ENCODE measurements at regions not wholly inside any gene's neighbourhood (a gene's known extent, or its start where the extent isn't known, plus 50 kb on each side); places are given as distances from the start of the nearest gene placed in this dataset.
"Not testable (repeated sequence)": the region's sequence is repeated elsewhere in the genome, so short reads cannot be mapped to it uniquely, and the experiment has no call there.

GRCh38 chr3:35473956-35474355, 165.4 kb upstream of the ARPP21 start:
- no peak overlapping the region for H4K91ac ChIP-seq (ENCODE audit: low read length)
- no peak for DNase-seq
- no peak overlapping the region for H3K14ac ChIP-seq (ENCODE audit: low read length in 2 of 2)
- H2BK15ac ChIP-seq (ENCODE audit: low read depth, poor library complexity, severe bottlenecking), result no peak overlapping the region
- H3K4me1 ChIP-seq (ENCODE audit: control insufficient read depth, insufficient read depth, low read depth, low read length), result no peaks in the 10 kb centered on the region
- H3K36me3 ChIP-seq (ENCODE audit: control insufficient read depth in 1 of 2, insufficient read depth in 2 of 2, low read depth in 1 of 2, low read length in 2 of 2), result no peaks in the 10 kb centered on the region
- no peak overlapping the region for H4K8ac ChIP-seq (ENCODE audit: low read length)
- no peak overlapping the region for H2BK5ac ChIP-seq (ENCODE audit: low read depth, low read length, poor library complexity, severe bottlenecking)
- no peak overlapping the region for H2AFZ ChIP-seq (ENCODE audit: low read depth, low read length)
- no peak overlapping the region for H2BK120ac ChIP-seq (ENCODE audit: low read depth, low read length)
- H2BK12ac ChIP-seq (ENCODE audit: low read length in 2 of 2), result no peak overlapping the region
- no peaks in the 10 kb centered on the region for H3K27me3 ChIP-seq (ENCODE audit: control insufficient read depth in 1 of 2, insufficient read depth in 1 of 2, low read length in 2 of 2)
- no CpG with 5 or more reads among the region's 1 CpG for WGBS
- H3K23ac ChIP-seq (ENCODE audit: low read length in 2 of 2), result no peak overlapping the region
- H3K4ac ChIP-seq (ENCODE audit: low read depth in 1 of 2, low read length in 2 of 2), result no peak overlapping the region
- no peak overlapping the region for H3K9ac ChIP-seq (ENCODE audit: low read length)
- H3K4me2 ChIP-seq (ENCODE audit: low read length, poor library complexity, severe bottlenecking), result no peak overlapping the region
- H3K79me1 ChIP-seq (replicated peaks; ENCODE audit: low read length, poor library complexity, severe bottlenecking), result no peaks in the 10 kb centered on the region
- no peak overlapping the region for H3K4me3 ChIP-seq (ENCODE audit: insufficient read depth in 1 of 2, low read depth in 1 of 2, low read length in 2 of 2)
- no peak overlapping the region for H2AK5ac ChIP-seq (ENCODE audit: low read length, severe bottlenecking)
- no peak overlapping the region for H3K27ac ChIP-seq (ENCODE audit: low read length, poor library complexity, severe bottlenecking)
- no peak overlapping the region for H3K18ac ChIP-seq (ENCODE audit: low read depth in 1 of 2, low read length in 2 of 2)
- H3K9me3 ChIP-seq (ENCODE audit: control insufficient read depth, low read length), result peaks cover 16% of the 10 kb centered on the region

- H2BK120ac ChIP-seq (ENCODE audit: low read depth, low read length); H4K91ac ChIP-seq (ENCODE audit: low read length); H3K23ac ChIP-seq (ENCODE audit: low read length in 2 of 2); H3K79me1 ChIP-seq (replicated peaks; ENCODE audit: low read length, poor library complexity, severe bottlenecking); H3K4me3 ChIP-seq (ENCODE audit: insufficient read depth in 1 of 2, low read depth in 1 of 2, low read length in 2 of 2); H2AFZ ChIP-seq (ENCODE audit: low read depth, low read length); H3K4me1 ChIP-seq (ENCODE audit: control insufficient read depth, insufficient read depth, low read depth, low read length); H3K27ac ChIP-seq (ENCODE audit: low read length, poor library complexity, severe bottlenecking); H3K4ac ChIP-seq (ENCODE audit: low read depth in 1 of 2, low read length in 2 of 2); H2BK12ac ChIP-seq (ENCODE audit: low read length in 2 of 2); H3K9ac ChIP-seq (ENCODE audit: low read length); DNase-seq; H3K36me3 ChIP-seq (ENCODE audit: control insufficient read depth in 1 of 2, insufficient read depth in 2 of 2, low read depth in 1 of 2, low read length in 2 of 2); H2BK15ac ChIP-seq (ENCODE audit: low read depth, poor library complexity, severe bottlenecking); H4K8ac ChIP-seq (ENCODE audit: low read length); H3K18ac ChIP-seq (ENCODE audit: low read depth in 1 of 2, low read length in 2 of 2); H3K14ac ChIP-seq (ENCODE audit: low read length in 2 of 2); H3K9me3 ChIP-seq (ENCODE audit: control insufficient read depth, low read length); H3K4me2 ChIP-seq (ENCODE audit: low read length, poor library complexity, severe bottlenecking); H2AK5ac ChIP-seq (ENCODE audit: low read length, severe bottlenecking); H3K27me3 ChIP-seq (ENCODE audit: control insufficient read depth in 1 of 2, insufficient read depth in 1 of 2, low read length in 2 of 2); H2BK5ac ChIP-seq (ENCODE audit: low read depth, low read length, poor library complexity, severe bottlenecking): not testable (repeated sequence)
- WGBS, result 73% methylated on average over 4 of the region's 4 CpGs
Measured at GRCh38 chr3:35482566-35482965, 156.8 kb upstream of the ARPP21 start.

- Histone ChIP-seq H3K4me3 (ENCODE audit: insufficient read depth in 1 of 2, low read depth in 1 of 2, low read length in 2 of 2) (no peak overlapping the region), H3K23ac (ENCODE audit: low read length in 2 of 2) (no peak overlapping the region), H2AFZ (ENCODE audit: low read depth, low read length) (no peak overlapping the region), H2BK15ac (ENCODE audit: low read depth, poor library complexity, severe bottlenecking) (no peak overlapping the region), H3K9me3 (ENCODE audit: control insufficient read depth, low read length) (no peaks in the 10 kb centered on the region), H3K4ac (ENCODE audit: low read depth in 1 of 2, low read length in 2 of 2) (no peak overlapping the region), H2AK5ac (ENCODE audit: low read length, severe bottlenecking) (no peak overlapping the region), H3K4me1 (ENCODE audit: control insufficient read depth, insufficient read depth, low read depth, low read length) (no peaks in the 10 kb centered on the region), H3K9ac (ENCODE audit: low read length) (no peak overlapping the region), H2BK12ac (ENCODE audit: low read length in 2 of 2) (no peak overlapping the region), H2BK120ac (ENCODE audit: low read depth, low read length) (no peak overlapping the region), H3K14ac (ENCODE audit: low read length in 2 of 2) (no peak overlapping the region), H3K79me1 (replicated peaks; ENCODE audit: low read length, poor library complexity, severe bottlenecking) (no peaks in the 10 kb centered on the region), H3K27ac (ENCODE audit: low read length, poor library complexity, severe bottlenecking) (no peak overlapping the region), H3K18ac (ENCODE audit: low read depth in 1 of 2, low read length in 2 of 2) (no peak overlapping the region), H4K91ac (ENCODE audit: low read length) (no peak overlapping the region), H3K4me2 (ENCODE audit: low read length, poor library complexity, severe bottlenecking) (no peak overlapping the region), H3K36me3 (ENCODE audit: control insufficient read depth in 1 of 2, insufficient read depth in 2 of 2, low read depth in 1 of 2, low read length in 2 of 2) (no peaks in the 10 kb centered on the region), H4K8ac (ENCODE audit: low read length) (no peak overlapping the region), H2BK5ac (ENCODE audit: low read depth, low read length, poor library complexity, severe bottlenecking) (no peak overlapping the region), H3K27me3 (ENCODE audit: control insufficient read depth in 1 of 2, insufficient read depth in 1 of 2, low read length in 2 of 2) (no peaks in the 10 kb centered on the region)
- WGBS, result 97% methylated on average over 1 of the region's 3 CpGs
- no peak for DNase-seq
Measured at GRCh38 chr3:35483131-35483530, 156.2 kb upstream of the ARPP21 start.

GRCh38 chr3:35484929-35485530, 154.3 kb upstream of the ARPP21 start:
- Histone ChIP-seq H2BK120ac (ENCODE audit: low read depth, low read length) (no peak overlapping the region), H3K9ac (ENCODE audit: low read length) (no peak overlapping the region)

More at GRCh38 chr3:35484929-35485530, 154.3 kb upstream of the ARPP21 start:
- Histone ChIP-seq H3K9me3 (ENCODE audit: control insufficient read depth, low read length) (no peaks in the 10 kb centered on the region), H4K8ac (ENCODE audit: low read length) (no peak overlapping the region), H2BK12ac (ENCODE audit: low read length in 2 of 2) (no peak overlapping the region), H3K79me1 (replicated peaks; ENCODE audit: low read length, poor library complexity, severe bottlenecking) (no peaks in the 10 kb centered on the region), H2AK5ac (ENCODE audit: low read length, severe bottlenecking) (no peak overlapping the region), H2AFZ (ENCODE audit: low read depth, low read length) (no peak overlapping the region), H3K4me2 (ENCODE audit: low read length, poor library complexity, severe bottlenecking) (no peak overlapping the region), H2BK5ac (ENCODE audit: low read depth, low read length, poor library complexity, severe bottlenecking) (no peak overlapping the region), H3K23ac (ENCODE audit: low read length in 2 of 2) (no peak overlapping the region), H3K18ac (ENCODE audit: low read depth in 1 of 2, low read length in 2 of 2) (no peak overlapping the region), H3K14ac (ENCODE audit: low read length in 2 of 2) (no peak overlapping the region), H3K4me3 (ENCODE audit: insufficient read depth in 1 of 2, low read depth in 1 of 2, low read length in 2 of 2) (no peak overlapping the region), H3K36me3 (ENCODE audit: control insufficient read depth in 1 of 2, insufficient read depth in 2 of 2, low read depth in 1 of 2, low read length in 2 of 2) (no peaks in the 10 kb centered on the region), H3K4me1 (ENCODE audit: control insufficient read depth, insufficient read depth, low read depth, low read length) (no peaks in the 10 kb centered on the region), H3K27me3 (ENCODE audit: control insufficient read depth in 1 of 2, insufficient read depth in 1 of 2, low read length in 2 of 2) (no peaks in the 10 kb centered on the region), H4K91ac (ENCODE audit: low read length) (no peak overlapping the region), H3K4ac (ENCODE audit: low read depth in 1 of 2, low read length in 2 of 2) (no peak overlapping the region), H2BK15ac (ENCODE audit: low read depth, poor library complexity, severe bottlenecking) (no peak overlapping the region), H3K27ac (ENCODE audit: low read length, poor library complexity, severe bottlenecking) (peak overlapping the region; percentile 53)
- 60% methylated on average over 1 of the region's 1 CpG for WGBS
- no peak for DNase-seq

Data from mesenchymal stem cell (in vitro differentiated cells and primary cell).